CD14-positive monocyte (primary cell): ENCODE measurements at regions not wholly inside any gene's neighbourhood (a gene's known extent, or its start where the extent isn't known, plus 50 kb on each side); places are given as distances from the start of the nearest gene placed in this dataset.

Experiments
- DNase-seq, 3 donors: peaks; one replicate each; pipeline ENCODE4 v3.0.0-alpha.2; 2011 to 2022
- H2AFZ ChIP-seq: 2 replicates; pipeline ENCODE4 v1.6.0; 2012; ENCODE audit warnings: mild to moderate bottlenecking, low read depth, low read length, inconsistent platforms; ENCODE audit not compliant: insufficient read depth, poor library complexity, severe bottlenecking
- H3K27ac ChIP-seq, 2 donors: 1 replicate in 1 of 2; 2 replicates in 1 of 2; pipeline ENCODE4 v1.5.1; 2012 to 2013; ENCODE audit warnings: low read length in 2 of 2, control low read depth in 1 of 2, inconsistent platforms in 1 of 2, low read depth in 1 of 2, mild to moderate bottlenecking in 1 of 2
- H3K27me3 ChIP-seq, 2 donors: one replicate each; pipeline versions ENCODE4 v1.6.0 to v1.6.1; 2011 to 2013; ENCODE audit warnings: low read length in 2 of 2; ENCODE audit not compliant: control insufficient read depth in 2 of 2, insufficient read depth in 2 of 2
- H3K36me3 ChIP-seq, 2 donors: replicated peaks in 1 of 2; 1 replicate in 1 of 2; 2 replicates in 1 of 2; pipeline versions ENCODE4 v1.5.1 to v1.6.1; 2012 to 2013; ENCODE audit warnings: low read length in 2 of 2, control low read depth in 1 of 2, inconsistent platforms in 1 of 2, mild to moderate bottlenecking in 1 of 2; ENCODE audit not compliant: insufficient read depth in 2 of 2, control insufficient read depth in 1 of 2
- H3K4me1 ChIP-seq, 2 donors: 1 replicate in 1 of 2; 2 replicates in 1 of 2; pipeline versions ENCODE4 v1.5.1 to v1.6.1; 2012 to 2013; ENCODE audit warnings: low read length in 2 of 2, control low read depth in 1 of 2, inconsistent platforms in 1 of 2, mild to moderate bottlenecking in 1 of 2, moderate library complexity in 1 of 2; ENCODE audit not compliant: insufficient read depth in 2 of 2, control insufficient read depth in 1 of 2
- H3K4me2 ChIP-seq: replicated peaks from 2 replicates; pipeline ENCODE3; 2012; ENCODE audit warnings: low read length, moderate library complexity, mild to moderate bottlenecking; ENCODE audit not compliant: poor library complexity, severe bottlenecking; ENCODE audit errors: extremely low read depth
- H3K4me3 ChIP-seq, 3 experiments: fragments of 200-600 bp in 1 of 3; sonication (generic) in 1 of 3; replicated peaks in 1 of 3; 1 replicate in 2 of 3; 2 replicates in 1 of 3; pipeline ENCODE4 v1.5.1; 2011 to 2013; ENCODE audit warnings: low read length in 3 of 3, mild to moderate bottlenecking in 3 of 3, control low read depth in 2 of 3, low read depth in 2 of 3, inconsistent platforms in 1 of 3, moderate library complexity in 1 of 3
- H3K79me2 ChIP-seq: 2 replicates; pipeline ENCODE4 v1.6.0; 2012; ENCODE audit warnings: mild to moderate bottlenecking, control low read depth, inconsistent platforms, low read length, moderate library complexity; ENCODE audit not compliant: insufficient read depth
- H3K9ac ChIP-seq: 2 replicates; pipeline ENCODE4 v1.6.0; 2017; ENCODE audit warnings: low read length, mild to moderate bottlenecking; ENCODE audit not compliant: insufficient read depth, poor library complexity, severe bottlenecking
- H3K9me3 ChIP-seq, 2 donors: replicated peaks in 1 of 2; 1 replicate in 1 of 2; 2 replicates in 1 of 2; pipeline versions ENCODE4 v1.5.1 to v1.6.1; 2012 to 2013; ENCODE audit warnings: low read length in 2 of 2, control low read depth in 1 of 2; ENCODE audit not compliant: control insufficient read depth in 1 of 2, insufficient read depth in 1 of 2
- H4K20me1 ChIP-seq: 2 replicates; pipeline ENCODE4 v1.6.0; 2012; ENCODE audit warnings: mild to moderate bottlenecking, low read length, control low read depth, moderate library complexity; ENCODE audit not compliant: insufficient read depth
- H3K27ac Mint-ChIP-seq, 7 donors: one replicate each; pipeline ENCODE4 v1.8.0; 2020; ENCODE audit warnings: mild to moderate bottlenecking in 7 of 7, mixed read lengths in 7 of 7, moderate library complexity in 6 of 7, inconsistent platforms in 2 of 7
- H3K27me3 Mint-ChIP-seq, 3 donors: one replicate each; pipeline ENCODE4 v1.8.0; 2021 to 2022; ENCODE audit warnings: low read depth in 3 of 3, mild to moderate bottlenecking in 3 of 3, mixed read lengths in 3 of 3, moderate library complexity in 3 of 3, inconsistent platforms in 1 of 3
- H3K36me3 Mint-ChIP-seq, 2 donors: one replicate each; pipeline ENCODE4 v1.8.0; 2020; ENCODE audit warnings: mixed read lengths in 2 of 2, inconsistent platforms in 1 of 2, mild to moderate bottlenecking in 1 of 2
- H3K4me1 Mint-ChIP-seq: one replicate; pipeline ENCODE4 v1.8.0; 2020; ENCODE audit warnings: mild to moderate bottlenecking, mixed read lengths
- H3K4me3 Mint-ChIP-seq, 2 donors: one replicate each; pipeline ENCODE4 v1.8.0; 2020; ENCODE audit warnings: mild to moderate bottlenecking in 2 of 2, mixed read lengths in 2 of 2, moderate library complexity in 1 of 2
- H3K9me3 Mint-ChIP-seq, 7 donors: one replicate each; pipeline ENCODE4 v1.8.0; 2020 to 2022; ENCODE audit warnings: mixed read lengths in 7 of 7, mild to moderate bottlenecking in 6 of 7, moderate library complexity in 6 of 7, inconsistent platforms in 2 of 7
- WGBS: methylation state at CpG from one replicate; pipeline ENCODE4 v1.1.5; 2013; ENCODE audit warnings: missing lambda C conversion rate; ENCODE audit not compliant: insufficient coverage; 5-methylcytosine and 5-hydroxymethylcytosine counted together
- intact Hi-C, 2 donors: fragments of 100-400 bp; cut with micrococcal nuclease; formaldehyde crosslinking; loops; one replicate each; pipeline versions ENCODE4 v1.15.0 to v1.15.1; 2023
- TF ChIP-seq, protein P1 (sequence below): fragments of 200-600 bp; IDR thresholded peaks from one replicate; pipeline ENCODE4 v1.8.0; 2022; ENCODE audit warnings: antibody characterized with exemption, mild to moderate bottlenecking

DNA sequence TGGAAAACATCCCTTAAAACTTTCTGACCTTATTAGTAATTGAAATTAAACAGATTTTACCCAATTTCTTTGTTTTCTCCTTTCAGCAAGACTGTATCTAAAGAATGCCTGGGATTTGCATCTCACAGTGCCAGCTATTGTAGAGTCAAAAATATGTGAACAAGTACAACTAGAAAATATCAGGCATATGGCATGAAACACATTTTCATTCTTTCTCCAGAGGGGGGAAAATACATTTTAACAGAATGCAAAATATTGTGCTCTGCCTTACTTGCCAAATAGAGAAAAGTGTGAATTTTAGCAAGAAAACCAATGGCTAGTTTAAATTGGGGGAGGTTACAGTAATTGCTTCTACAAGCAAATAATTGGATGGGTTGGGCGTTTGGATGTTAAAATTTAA, 366.6 kb upstream of the FIGN start:
- no peaks in the 10 kb centered on the region for H3K4me1 ChIP-seq
- H3K36me3 ChIP-seq, result no peaks in the 10 kb centered on the region
- H3K27ac Mint-ChIP-seq, result no peak overlapping the region
- H3K9me3 ChIP-seq, result no peaks in the 10 kb centered on the region
- H3K27ac ChIP-seq, result no peak overlapping the region
- TF ChIP-seq, protein P1, sequence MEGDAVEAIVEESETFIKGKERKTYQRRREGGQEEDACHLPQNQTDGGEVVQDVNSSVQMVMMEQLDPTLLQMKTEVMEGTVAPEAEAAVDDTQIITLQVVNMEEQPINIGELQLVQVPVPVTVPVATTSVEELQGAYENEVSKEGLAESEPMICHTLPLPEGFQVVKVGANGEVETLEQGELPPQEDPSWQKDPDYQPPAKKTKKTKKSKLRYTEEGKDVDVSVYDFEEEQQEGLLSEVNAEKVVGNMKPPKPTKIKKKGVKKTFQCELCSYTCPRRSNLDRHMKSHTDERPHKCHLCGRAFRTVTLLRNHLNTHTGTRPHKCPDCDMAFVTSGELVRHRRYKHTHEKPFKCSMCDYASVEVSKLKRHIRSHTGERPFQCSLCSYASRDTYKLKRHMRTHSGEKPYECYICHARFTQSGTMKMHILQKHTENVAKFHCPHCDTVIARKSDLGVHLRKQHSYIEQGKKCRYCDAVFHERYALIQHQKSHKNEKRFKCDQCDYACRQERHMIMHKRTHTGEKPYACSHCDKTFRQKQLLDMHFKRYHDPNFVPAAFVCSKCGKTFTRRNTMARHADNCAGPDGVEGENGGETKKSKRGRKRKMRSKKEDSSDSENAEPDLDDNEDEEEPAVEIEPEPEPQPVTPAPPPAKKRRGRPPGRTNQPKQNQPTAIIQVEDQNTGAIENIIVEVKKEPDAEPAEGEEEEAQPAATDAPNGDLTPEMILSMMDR, result no peak
- H3K4me2 ChIP-seq, result no peak overlapping the region
- no peaks in the 10 kb centered on the region for H4K20me1 ChIP-seq
- no peak overlapping the region for H2AFZ ChIP-seq
- H3K4me3 Mint-ChIP-seq, result no peak overlapping the region
- H3K79me2 ChIP-seq, result no peaks in the 10 kb centered on the region
- no peaks in the 10 kb centered on the region for H3K4me1 Mint-ChIP-seq
- no CpG with 5 or more reads among the region's 1 CpG for WGBS
- no peaks in the 10 kb centered on the region for H3K36me3 Mint-ChIP-seq
- H3K27me3 ChIP-seq, result no peaks in the 10 kb centered on the region
- intact Hi-C loops, result no loop called here
- no peak for DNase-seq
- peaks cover 0 to 1% (median 0%) of the 10 kb centered on the region in 3 donors for H3K27me3 Mint-ChIP-seq
- H3K9ac ChIP-seq, result no peak overlapping the region
- no peak overlapping the region for H3K4me3 ChIP-seq
- H3K9me3 Mint-ChIP-seq, result peaks cover 0 to 5% (median 0%) of the 10 kb centered on the region in 7 donors

DNA sequence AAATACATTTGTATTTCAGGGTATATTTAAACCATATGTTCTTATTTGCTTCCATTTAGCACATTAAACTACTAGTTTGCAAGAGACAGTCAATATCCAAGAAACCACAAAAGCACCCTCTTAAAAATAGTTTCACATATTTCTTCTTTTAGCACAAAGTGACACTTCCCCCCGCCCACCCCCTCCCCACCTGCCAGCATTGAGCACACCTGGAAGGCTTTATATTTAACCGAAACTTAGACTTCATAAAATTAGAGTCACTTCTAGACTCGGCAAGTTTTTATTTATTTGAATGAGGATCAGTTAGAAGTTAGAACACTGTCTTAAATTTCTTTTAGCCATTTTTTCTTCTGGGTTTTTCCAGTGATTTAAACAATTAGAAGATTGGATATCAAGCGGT, 355.9 kb upstream of the FIGN start:
- peaks cover 0 to 9% (median 2%) of the 10 kb centered on the region in 7 donors for H3K9me3 Mint-ChIP-seq
- no peaks in the 10 kb centered on the region for H3K36me3 Mint-ChIP-seq
- intact Hi-C loops, result no loop called here
- H3K27ac Mint-ChIP-seq, result no peak overlapping the region
- H3K27me3 ChIP-seq, result no peaks in the 10 kb centered on the region
- H4K20me1 ChIP-seq, result no peaks in the 10 kb centered on the region
- no peaks in the 10 kb centered on the region for H3K9me3 ChIP-seq
- H2AFZ ChIP-seq, result no peak overlapping the region
- H3K4me3 ChIP-seq, result no peak overlapping the region
- H3K4me3 Mint-ChIP-seq, result no peak overlapping the region
- H3K9ac ChIP-seq, result no peak overlapping the region
- DNase-seq, result no peak
- no peaks in the 10 kb centered on the region for H3K4me1 Mint-ChIP-seq
- TF ChIP-seq, protein P1, result no peak
- H3K27ac ChIP-seq, result no peak overlapping the region
- WGBS, result 100% methylated on average over 1 of the region's 4 CpGs
- no peak overlapping the region for H3K4me2 ChIP-seq
- H3K36me3 ChIP-seq, result no peaks in the 10 kb centered on the region
- H3K27me3 Mint-ChIP-seq, result no peaks in the 10 kb centered on the region
- no peaks in the 10 kb centered on the region for H3K4me1 ChIP-seq
- no peaks in the 10 kb centered on the region for H3K79me2 ChIP-seq
